ENCODE measurements at regions not wholly inside any gene's neighbourhood (a gene's known extent, or its start where the extent isn't known, plus 50 kb on each side); places are given as distances from the start of the nearest gene placed in this dataset.

DNA sequence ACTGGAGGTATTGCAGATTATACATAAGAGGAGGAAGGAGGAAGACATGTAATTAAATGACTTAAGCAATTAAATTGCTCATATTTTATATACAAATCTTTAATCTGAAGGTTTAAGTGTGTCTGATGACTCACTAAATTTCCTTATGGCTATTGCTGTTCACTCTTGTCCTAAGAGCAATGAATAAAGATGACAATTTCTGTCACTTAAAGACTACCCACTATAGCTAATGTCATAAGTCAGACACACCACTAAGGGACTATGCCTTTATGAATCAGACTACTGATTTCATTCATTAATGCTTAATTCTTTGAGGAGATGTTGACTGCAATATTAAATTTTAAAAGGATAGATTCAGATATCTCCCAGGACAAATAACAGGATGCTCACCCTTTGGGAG is 1514.7 kb downstream of the PCDH18 start:
- TF ChIP-seq, protein P1, sequence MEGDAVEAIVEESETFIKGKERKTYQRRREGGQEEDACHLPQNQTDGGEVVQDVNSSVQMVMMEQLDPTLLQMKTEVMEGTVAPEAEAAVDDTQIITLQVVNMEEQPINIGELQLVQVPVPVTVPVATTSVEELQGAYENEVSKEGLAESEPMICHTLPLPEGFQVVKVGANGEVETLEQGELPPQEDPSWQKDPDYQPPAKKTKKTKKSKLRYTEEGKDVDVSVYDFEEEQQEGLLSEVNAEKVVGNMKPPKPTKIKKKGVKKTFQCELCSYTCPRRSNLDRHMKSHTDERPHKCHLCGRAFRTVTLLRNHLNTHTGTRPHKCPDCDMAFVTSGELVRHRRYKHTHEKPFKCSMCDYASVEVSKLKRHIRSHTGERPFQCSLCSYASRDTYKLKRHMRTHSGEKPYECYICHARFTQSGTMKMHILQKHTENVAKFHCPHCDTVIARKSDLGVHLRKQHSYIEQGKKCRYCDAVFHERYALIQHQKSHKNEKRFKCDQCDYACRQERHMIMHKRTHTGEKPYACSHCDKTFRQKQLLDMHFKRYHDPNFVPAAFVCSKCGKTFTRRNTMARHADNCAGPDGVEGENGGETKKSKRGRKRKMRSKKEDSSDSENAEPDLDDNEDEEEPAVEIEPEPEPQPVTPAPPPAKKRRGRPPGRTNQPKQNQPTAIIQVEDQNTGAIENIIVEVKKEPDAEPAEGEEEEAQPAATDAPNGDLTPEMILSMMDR (IDR thresholded peaks at IDR 0.05), result no peak
- no peak for TF ChIP-seq POLR2A (IDR thresholded peaks at IDR 0.05)
